MG63 (cell line): ENCODE measurements at regions not wholly inside any gene's neighbourhood (a gene's known extent, or its start where the extent isn't known, plus 50 kb on each side); places are given as distances from the start of the nearest gene placed in this dataset.

Experiments
- DNase-seq: peaks from one replicate; pipeline ENCODE4 v3.0.0-alpha.2; 2020
- H3K27me3 ChIP-seq: fragments of 250-450 bp; sonication (Bioruptor Pico); 2 replicates; pipeline ENCODE4 v1.5.1; 2020; ENCODE audit warnings: mild to moderate bottlenecking, moderate library complexity
- H3K36me3 ChIP-seq: fragments of 250-450 bp; sonication (Bioruptor Pico); 2 replicates; pipeline ENCODE4 v1.5.1; 2020; ENCODE audit warnings: mild to moderate bottlenecking, moderate library complexity
- H3K4me3 ChIP-seq: fragments of 250-450 bp; sonication (Bioruptor Pico); 2 replicates; pipeline ENCODE4 v1.5.1; 2020; ENCODE audit warnings: mild to moderate bottlenecking, moderate library complexity
- H3K9me3 ChIP-seq: fragments of 250-450 bp; sonication (Bioruptor Pico); 2 replicates; pipeline ENCODE4 v1.5.1; 2020; ENCODE audit warnings: mild to moderate bottlenecking, moderate library complexity

GRCh38 chr2:150591496-150592285 lies 104.2 kb upstream of the RND3 start:
- Histone ChIP-seq H3K36me3 (no peaks in the 10 kb centered on the region), H3K27me3 (no peaks in the 10 kb centered on the region), H3K4me3 (no peak overlapping the region), H3K9me3 (no peaks in the 10 kb centered on the region)
- no peak for DNase-seq

DNA sequence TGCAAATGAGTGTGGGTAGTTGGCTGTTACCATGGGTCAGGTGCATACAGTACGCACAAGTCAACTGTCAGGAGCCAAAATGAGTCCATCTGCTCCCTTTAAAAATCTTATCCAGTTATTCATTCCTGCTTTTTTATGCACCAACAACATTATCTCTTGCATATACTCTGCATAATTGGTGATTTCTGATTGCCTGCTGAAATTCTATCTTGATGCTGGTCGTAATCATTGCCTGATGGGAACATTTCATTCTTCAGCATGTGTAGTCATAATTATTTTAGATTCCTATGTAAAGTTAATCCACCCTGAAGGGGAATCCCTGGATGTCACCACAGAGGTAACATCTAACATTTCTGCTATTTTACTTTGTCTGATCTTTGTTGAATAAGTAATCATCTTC lies 102.2 kb upstream of the RND3 start:
- no peaks in the 10 kb centered on the region for H3K9me3 ChIP-seq
- no peak for DNase-seq

GRCh38 chr2:150588506-150588870 lies 101.0 kb upstream of the RND3 start:
- Histone ChIP-seq H3K4me3 (no peak overlapping the region), H3K36me3 (no peaks in the 10 kb centered on the region; the same call in 1 of the 2 replicates), H3K9me3 (no peaks in the 10 kb centered on the region), H3K27me3 (no peaks in the 10 kb centered on the region)
- no peak for DNase-seq

More for the DNA sequence above, 102.2 kb upstream of the RND3 start:
- no peaks in the 10 kb centered on the region for H3K27me3 ChIP-seq
- H3K4me3 ChIP-seq, result no peak overlapping the region
- H3K36me3 ChIP-seq, result no peaks in the 10 kb centered on the region; the same call in 1 of the 2 replicates

DNA sequence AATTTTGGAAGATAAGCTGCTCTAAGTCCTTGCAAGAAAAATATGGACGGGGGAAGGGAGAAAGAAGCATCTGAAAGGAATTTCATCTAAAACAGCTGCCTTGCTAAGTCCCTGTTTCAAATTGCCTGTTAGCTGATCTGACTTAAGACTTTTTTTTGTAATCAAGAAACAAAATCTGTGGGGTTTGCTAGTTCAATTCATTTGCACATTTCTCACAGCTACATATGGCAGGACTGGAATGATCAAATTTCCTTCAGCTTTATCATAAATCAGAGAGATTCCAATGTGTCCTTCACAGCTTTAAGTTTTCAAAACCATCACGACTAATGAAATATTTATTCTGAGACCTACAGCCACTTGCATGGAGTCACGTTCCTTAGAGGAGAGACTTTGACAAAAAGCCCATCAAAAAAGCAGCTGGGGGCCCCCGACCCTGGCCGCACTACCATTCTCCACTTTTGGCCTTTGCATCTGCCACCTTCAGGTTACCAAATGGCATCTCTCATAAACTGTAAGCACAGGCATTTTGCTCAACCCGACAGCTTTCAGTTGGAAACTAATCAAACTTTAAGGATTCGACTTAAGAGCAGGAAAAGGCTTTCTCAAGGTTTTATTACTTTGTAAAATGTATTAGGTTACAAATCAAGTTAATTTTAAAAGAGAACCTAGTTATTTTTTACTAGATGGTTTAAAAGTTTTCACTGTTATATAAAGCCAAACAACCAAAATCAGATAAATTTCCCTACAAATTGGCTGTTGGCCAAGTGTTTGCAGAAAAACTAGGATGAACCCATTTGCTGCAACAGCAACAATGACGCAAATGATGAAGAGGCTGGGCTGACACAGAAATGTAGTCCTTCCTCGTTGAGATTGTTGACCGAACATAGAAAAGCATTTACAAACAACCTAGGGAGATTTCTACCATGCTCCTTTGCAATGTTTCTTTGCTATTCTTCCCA lies 100.4 kb upstream of the RND3 start:
- no peaks in the 10 kb centered on the region for H3K9me3 ChIP-seq
- no peaks in the 10 kb centered on the region for H3K27me3 ChIP-seq
- no peaks in the 10 kb centered on the region; the same call in 1 of the 2 replicates for H3K36me3 ChIP-seq
- no peak for DNase-seq
- no peak overlapping the region for H3K4me3 ChIP-seq

GRCh38 chr2:150586858-150587257 lies 99.4 kb upstream of the RND3 start:
- Histone ChIP-seq H3K9me3 (no peaks in the 10 kb centered on the region), H3K4me3 (no peak overlapping the region)
- DNase-seq, result peak; percentile 23

GRCh38 chr2:150585221-150585971 lies 97.9 kb upstream of the RND3 start:
- DNase-seq, result no peak
- H3K9me3 ChIP-seq, result no peaks in the 10 kb centered on the region
- H3K27me3 ChIP-seq, result no peaks in the 10 kb centered on the region
- no peaks in the 10 kb centered on the region; the same call in 1 of the 2 replicates for H3K36me3 ChIP-seq
- no peak overlapping the region for H3K4me3 ChIP-seq

More at GRCh38 chr2:150586858-150587257, 99.4 kb upstream of the RND3 start:
- H3K36me3 ChIP-seq, result no peaks in the 10 kb centered on the region; the same call in 1 of the 2 replicates
- no peaks in the 10 kb centered on the region for H3K27me3 ChIP-seq

DNA sequence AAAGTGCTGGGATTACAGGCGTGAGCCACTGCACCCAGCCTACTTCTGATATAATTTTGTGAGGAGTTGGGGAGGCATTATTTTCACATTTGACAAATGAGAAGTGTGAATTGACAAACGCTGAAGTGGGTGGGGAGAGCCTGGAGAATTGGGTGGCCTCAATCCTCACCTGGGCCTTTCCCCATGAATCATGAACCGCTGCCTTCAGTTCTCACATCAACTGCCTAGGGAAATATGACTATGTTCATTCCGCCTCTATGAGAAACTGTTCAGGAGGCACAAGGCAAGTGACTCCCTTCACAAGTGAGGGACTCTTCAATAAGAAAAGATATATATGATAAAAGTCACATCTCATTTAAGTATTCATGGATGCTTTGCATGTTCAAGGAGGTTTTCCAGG lies 96.6 kb upstream of the RND3 start:
- no peak for DNase-seq

DNA sequence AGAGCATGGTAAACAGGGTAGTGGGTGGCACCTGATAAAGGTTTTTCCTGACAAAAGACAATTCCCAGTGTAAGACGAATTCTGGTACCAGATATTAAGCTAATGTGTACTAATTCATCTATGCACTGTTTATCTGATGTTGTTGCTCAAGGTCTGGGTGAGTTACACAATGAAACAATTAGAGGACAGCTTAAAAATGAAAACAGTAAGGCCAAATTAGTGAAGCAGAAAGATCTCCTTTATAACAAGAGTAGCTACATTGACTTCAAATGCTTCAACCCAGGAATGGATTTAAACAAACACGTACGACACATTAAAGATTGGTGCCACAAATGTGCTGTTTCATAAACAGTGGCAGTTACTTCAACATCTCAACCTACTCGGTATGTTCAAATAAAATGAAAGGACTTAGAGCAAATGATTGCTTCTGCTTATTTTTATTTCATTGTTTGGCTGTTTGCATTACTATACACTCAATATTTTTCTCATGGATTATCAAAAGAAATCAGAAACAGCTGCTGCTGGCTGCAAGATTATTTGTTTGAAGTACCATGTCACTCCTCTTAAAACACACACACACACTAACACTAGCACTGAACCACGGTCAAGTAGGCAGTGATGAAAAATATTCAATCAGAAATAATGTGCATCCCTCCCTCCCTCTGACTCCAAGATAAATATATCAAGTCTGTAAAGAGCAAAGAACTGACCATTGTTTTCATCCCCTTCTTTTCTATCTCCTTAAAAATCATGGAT lies 94.4 kb upstream of the RND3 start:
- H3K36me3 ChIP-seq, result no peaks in the 10 kb centered on the region; the same call in 1 of the 2 replicates
- H3K4me3 ChIP-seq, result no peak overlapping the region
- H3K9me3 ChIP-seq, result peaks cover 7% of the 10 kb centered on the region
- H3K27me3 ChIP-seq, result no peaks in the 10 kb centered on the region
- DNase-seq, result no peak

More for the DNA sequence above, 96.6 kb upstream of the RND3 start:
- H3K9me3 ChIP-seq, result 0 out of 2 replicates have a peak, but pooled peaks cover 1% of the 10 kb centered on the region
- no peaks in the 10 kb centered on the region; the same call in 1 of the 2 replicates for H3K36me3 ChIP-seq
- H3K27me3 ChIP-seq, result no peaks in the 10 kb centered on the region
- no peak overlapping the region for H3K4me3 ChIP-seq

GRCh38 chr2:150578481-150578880 lies 91.0 kb upstream of the RND3 start:
- H3K4me3 ChIP-seq, result no peak overlapping the region
- no peaks in the 10 kb centered on the region for H3K36me3 ChIP-seq
- H3K9me3 ChIP-seq, result peaks cover 7% of the 10 kb centered on the region
- no peaks in the 10 kb centered on the region for H3K27me3 ChIP-seq
- no peak for DNase-seq

DNA sequence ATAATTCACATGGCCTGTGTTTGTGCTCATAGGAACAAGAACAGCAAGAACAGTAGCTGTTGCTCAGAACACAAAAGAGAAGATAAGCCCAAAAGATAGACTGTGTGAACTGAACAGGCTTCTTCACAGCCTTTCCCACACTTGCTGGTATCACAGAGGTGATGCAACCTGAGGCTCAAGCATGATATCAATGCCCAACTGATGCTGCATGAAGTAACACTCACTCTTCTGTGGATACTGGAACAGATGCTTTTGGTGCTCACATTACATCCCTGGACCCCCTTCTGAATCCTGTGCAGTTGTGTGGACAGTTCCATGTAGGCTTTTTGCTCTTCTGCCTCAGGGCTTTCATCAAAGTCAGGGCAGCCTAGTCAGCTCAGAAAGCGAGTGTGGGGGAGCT lies 88.4 kb upstream of the RND3 start:
- Histone ChIP-seq H3K4me3 (no peak overlapping the region), H3K36me3 (no peaks in the 10 kb centered on the region), H3K27me3 (no peaks in the 10 kb centered on the region), H3K9me3 (peaks cover 7% of the 10 kb centered on the region)
- DNase-seq, result no peak

- Histone ChIP-seq H3K9me3 (no peaks in the 10 kb centered on the region), H3K36me3 (no peaks in the 10 kb centered on the region), H3K4me3 (no peak overlapping the region), H3K27me3 (no peaks in the 10 kb centered on the region)
- no peak for DNase-seq
These were observed 85.5 kb upstream of the RND3 start for GRCh38 chr2:150572961-150573395.

DNA sequence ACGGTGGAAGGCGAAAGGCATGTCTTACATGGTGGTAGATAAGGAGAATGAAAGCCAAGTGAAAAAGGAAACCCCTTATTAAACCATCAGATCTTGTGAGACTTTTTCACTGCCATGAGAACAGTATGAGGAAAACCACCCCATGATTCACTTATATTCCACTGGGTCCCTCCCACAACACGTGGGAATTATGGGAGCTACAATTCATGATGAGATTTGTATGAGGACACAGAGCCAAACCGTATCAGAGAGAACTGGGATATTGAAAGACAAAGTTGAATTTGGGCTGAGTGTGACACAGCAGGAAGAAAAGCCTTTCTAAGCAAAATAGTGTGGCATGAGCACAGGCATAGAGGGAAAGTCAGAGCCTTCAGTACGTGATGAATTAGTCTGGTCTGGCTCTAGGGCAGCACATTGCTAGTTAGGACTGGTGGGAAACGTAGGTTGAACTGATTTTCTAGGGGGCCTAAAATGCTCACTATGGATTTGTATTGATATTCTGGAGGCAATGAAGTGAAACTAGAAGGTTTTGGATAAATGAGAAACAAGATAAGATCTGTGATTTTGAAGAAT lies 84.8 kb upstream of the RND3 start:
- Histone ChIP-seq H3K27me3 (no peaks in the 10 kb centered on the region), H3K9me3 (no peaks in the 10 kb centered on the region)
- DNase-seq, result no peak

DNA sequence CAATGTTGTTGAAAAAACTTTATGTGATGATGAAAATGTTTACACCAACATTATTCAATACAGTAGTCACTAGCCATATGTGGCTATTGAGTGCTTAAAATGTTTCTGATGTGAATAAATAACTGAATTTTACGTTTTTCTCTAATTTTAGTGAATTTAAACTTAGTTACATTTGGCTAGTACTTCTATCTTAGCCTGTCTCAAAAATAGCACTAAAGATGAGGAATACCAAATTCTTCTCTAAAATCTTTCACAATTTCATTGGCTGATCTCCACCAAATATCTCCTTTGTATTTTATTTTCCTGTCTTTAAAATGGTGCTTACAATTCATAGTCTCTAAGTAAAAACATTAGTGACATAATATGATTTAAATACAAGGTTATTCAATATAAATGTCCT lies 83.7 kb upstream of the RND3 start:
- no peak overlapping the region for H3K4me3 ChIP-seq
- DNase-seq, result no peak

More for the DNA sequence above, 84.8 kb upstream of the RND3 start:
- Histone ChIP-seq H3K36me3 (no peaks in the 10 kb centered on the region), H3K4me3 (no peak overlapping the region)

GRCh38 chr2:150570712-150571111 lies 83.2 kb upstream of the RND3 start:
- no peaks in the 10 kb centered on the region for H3K9me3 ChIP-seq
- H3K27me3 ChIP-seq, result no peaks in the 10 kb centered on the region
- no peaks in the 10 kb centered on the region for H3K36me3 ChIP-seq
- no peak for DNase-seq
- H3K4me3 ChIP-seq, result no peak overlapping the region

More for the DNA sequence above, 83.7 kb upstream of the RND3 start:
- no peaks in the 10 kb centered on the region for H3K9me3 ChIP-seq
- H3K27me3 ChIP-seq, result no peaks in the 10 kb centered on the region
- H3K36me3 ChIP-seq, result no peaks in the 10 kb centered on the region

DNA sequence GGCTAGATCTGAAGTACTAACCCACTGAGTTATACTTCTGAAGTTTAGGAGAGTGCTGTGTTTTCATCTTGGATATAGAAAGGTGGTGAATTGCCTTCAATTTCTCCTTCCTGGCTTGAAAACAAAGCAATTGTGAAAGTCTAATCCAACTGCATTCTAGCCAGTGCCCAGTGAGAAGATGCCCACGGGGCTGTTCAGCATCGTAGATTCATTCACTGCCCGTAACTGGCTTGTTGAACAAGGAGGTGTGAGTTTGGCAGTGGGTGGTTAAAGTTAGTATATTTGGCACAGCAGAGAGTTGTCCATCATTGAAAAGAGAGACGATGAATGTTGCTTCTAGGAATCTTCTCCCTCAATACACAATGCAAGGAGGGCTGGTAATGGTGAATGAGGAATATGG lies 82.3 kb upstream of the RND3 start:
- H3K27me3 ChIP-seq, result no peaks in the 10 kb centered on the region
- DNase-seq, result peak; percentile 21
- H3K9me3 ChIP-seq, result no peaks in the 10 kb centered on the region
- no peaks in the 10 kb centered on the region for H3K36me3 ChIP-seq
- H3K4me3 ChIP-seq, result no peak overlapping the region
